Body of pancreas (tissue), 4 donors: ENCODE measurements at regions not wholly inside any gene's neighbourhood (a gene's known extent, or its start where the extent isn't known, plus 50 kb on each side); places are given as distances from the start of the nearest gene placed in this dataset.

ENCODE experiments used
- CTCF ChIP-seq, 7 experiments: fragments of 450-650 bp in 4 of 7; fragments of 200-600 bp in 3 of 7; sonication (generic) in 3 of 7; IDR thresholded peaks; one replicate each; pipeline ENCODE4 v1.5.1; 2016 to 2019; ENCODE audit warnings: antibody characterized with exemption in 7 of 7
- POLR2A ChIP-seq, 3 donors: fragments of 450-650 bp; IDR thresholded peaks; one replicate each; pipeline ENCODE4 v1.6.1; 2016; ENCODE audit warnings: antibody characterized with exemption in 3 of 3, mild to moderate bottlenecking in 2 of 3

- TF ChIP-seq POLR2A (IDR thresholded peaks at IDR 0.05): no peak
- TF ChIP-seq CTCF (IDR thresholded peaks at IDR 0.05): no peak
Observed at GRCh38 chr2:176589287-176589686, 320.0 kb downstream of the MTX2 start.
